MCF 10A (cell line): ENCODE measurements at regions not wholly inside any gene's neighbourhood (a gene's known extent, or its start where the extent isn't known, plus 50 kb on each side); places are given as distances from the start of the nearest gene placed in this dataset.
"Not testable (repeated sequence)": the region's sequence is repeated elsewhere in the genome, so short reads cannot be mapped to it uniquely, and the experiment has no call there.

Experiments used
- BruUV-seq: library from RNA; stranded (reverse); fragments of 400-500 nt; replicated peaks from 2 replicates; lab custom pipeline; 2021; lab: Mats Ljungman, UMichigan
- CTCF ChIA-PET: fragments of 300-600 bp; sonication (Branson Sonifier 250); formaldehyde crosslinking; extraction: SDS; loops from one replicate; lab custom pipeline; 2021; ENCODE audit warnings: antibody characterized with exemption, inconsistent platforms; lab: Yijun Ruan, JAX
- POLR2A ChIA-PET: fragments of 300-600, 350-650 bp; sonication (Branson Sonifier 250); formaldehyde crosslinking; extraction: SDS; loops from one replicate; lab custom pipeline; 2020; ENCODE audit warnings: antibody characterized with exemption, inconsistent platforms; lab: Yijun Ruan, JAX
- DNase-seq: peaks from one replicate; pipeline ENCODE4 v3.0.0-alpha.2; 2018; ENCODE audit not compliant: unreplicated experiment
- H3K27ac Mint-ChIP-seq: one replicate; pipeline ENCODE4 v1.8.0; 2022; ENCODE audit warnings: mild to moderate bottlenecking, low read depth, mixed read lengths; ENCODE audit not compliant: unreplicated experiment
- H3K27me3 Mint-ChIP-seq: one replicate; pipeline ENCODE4 v1.8.0; 2022; ENCODE audit warnings: mixed read lengths; ENCODE audit not compliant: insufficient read depth, unreplicated experiment
- H3K36me3 Mint-ChIP-seq: one replicate; pipeline ENCODE4 v1.8.0; 2022; ENCODE audit warnings: mild to moderate bottlenecking, moderate library complexity, mixed read lengths; ENCODE audit not compliant: insufficient read depth, unreplicated experiment
- H3K4me1 Mint-ChIP-seq: one replicate; pipeline ENCODE4 v1.8.0; 2022; ENCODE audit warnings: mixed read lengths; ENCODE audit not compliant: insufficient read depth, unreplicated experiment
- H3K4me3 Mint-ChIP-seq: one replicate; pipeline ENCODE4 v1.8.0; 2022; ENCODE audit warnings: mild to moderate bottlenecking, moderate library complexity, mixed read lengths; ENCODE audit not compliant: unreplicated experiment
- H3K9me3 Mint-ChIP-seq: one replicate; pipeline ENCODE4 v1.8.0; 2022; ENCODE audit warnings: mixed read lengths; ENCODE audit not compliant: unreplicated experiment
- intact Hi-C: fragments of 100-400 bp; cut with micrococcal nuclease; formaldehyde crosslinking; loops from 2 replicates; pipeline ENCODE4 v1.14.1; 2022
- TF ChIP-seq, protein P1 (sequence below): fragments of 200-600 bp; IDR thresholded peaks from one replicate; pipeline ENCODE4 v1.8.0; 2022; ENCODE audit warnings: antibody characterized with exemption, mild to moderate bottlenecking; ENCODE audit not compliant: unreplicated experiment

DNA sequence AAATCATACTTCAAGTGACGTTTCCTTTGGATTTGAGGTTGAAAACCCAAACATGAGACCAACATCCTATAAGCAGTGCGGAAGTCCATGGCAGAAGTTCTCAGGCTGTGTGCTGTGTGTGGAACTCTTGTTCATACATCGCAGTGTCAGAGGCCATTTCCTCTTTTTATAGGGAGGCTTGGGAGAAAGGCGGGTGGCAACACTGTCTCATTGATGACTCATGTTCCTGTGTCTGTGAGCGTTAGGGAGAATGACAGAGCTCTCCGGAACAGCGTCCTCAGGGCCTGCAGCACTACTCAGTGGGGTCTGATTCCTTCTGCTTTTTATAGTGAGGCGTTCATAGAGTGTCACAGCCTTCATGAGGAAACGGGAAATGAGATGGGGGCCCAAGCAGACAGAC, 98.8 kb upstream of the BASP1 start:
- peak; percentile 87 for DNase-seq
- intact Hi-C loops: no loop called here
- Mint-ChIP-seq H3K27me3 (no peaks in the 10 kb centered on the region), H3K9me3 (no peaks in the 10 kb centered on the region), H3K4me3 (peak overlapping the region; percentile 28), H3K36me3 (no peaks in the 10 kb centered on the region), H3K4me1 (peaks cover 11% of the 10 kb centered on the region), H3K27ac (peak overlapping the region; percentile 86)
- ChIA-PET CTCF (interaction anchor here (0.8 to 1.3 kb wide), 2 partner anchors 8 to 13 kb away, joined by 3 to 5 read pairs; no protein-coding TSS in a partner anchor), POLR2A (interaction anchor here (0.6 to 0.7 kb wide), 3 partner anchors 9 to 368 kb away, joined by 4 read pairs; no protein-coding TSS in a partner anchor)
- BruUV-seq: no TSS peak
- TF ChIP-seq, protein P1, sequence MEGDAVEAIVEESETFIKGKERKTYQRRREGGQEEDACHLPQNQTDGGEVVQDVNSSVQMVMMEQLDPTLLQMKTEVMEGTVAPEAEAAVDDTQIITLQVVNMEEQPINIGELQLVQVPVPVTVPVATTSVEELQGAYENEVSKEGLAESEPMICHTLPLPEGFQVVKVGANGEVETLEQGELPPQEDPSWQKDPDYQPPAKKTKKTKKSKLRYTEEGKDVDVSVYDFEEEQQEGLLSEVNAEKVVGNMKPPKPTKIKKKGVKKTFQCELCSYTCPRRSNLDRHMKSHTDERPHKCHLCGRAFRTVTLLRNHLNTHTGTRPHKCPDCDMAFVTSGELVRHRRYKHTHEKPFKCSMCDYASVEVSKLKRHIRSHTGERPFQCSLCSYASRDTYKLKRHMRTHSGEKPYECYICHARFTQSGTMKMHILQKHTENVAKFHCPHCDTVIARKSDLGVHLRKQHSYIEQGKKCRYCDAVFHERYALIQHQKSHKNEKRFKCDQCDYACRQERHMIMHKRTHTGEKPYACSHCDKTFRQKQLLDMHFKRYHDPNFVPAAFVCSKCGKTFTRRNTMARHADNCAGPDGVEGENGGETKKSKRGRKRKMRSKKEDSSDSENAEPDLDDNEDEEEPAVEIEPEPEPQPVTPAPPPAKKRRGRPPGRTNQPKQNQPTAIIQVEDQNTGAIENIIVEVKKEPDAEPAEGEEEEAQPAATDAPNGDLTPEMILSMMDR: no peak

DNA sequence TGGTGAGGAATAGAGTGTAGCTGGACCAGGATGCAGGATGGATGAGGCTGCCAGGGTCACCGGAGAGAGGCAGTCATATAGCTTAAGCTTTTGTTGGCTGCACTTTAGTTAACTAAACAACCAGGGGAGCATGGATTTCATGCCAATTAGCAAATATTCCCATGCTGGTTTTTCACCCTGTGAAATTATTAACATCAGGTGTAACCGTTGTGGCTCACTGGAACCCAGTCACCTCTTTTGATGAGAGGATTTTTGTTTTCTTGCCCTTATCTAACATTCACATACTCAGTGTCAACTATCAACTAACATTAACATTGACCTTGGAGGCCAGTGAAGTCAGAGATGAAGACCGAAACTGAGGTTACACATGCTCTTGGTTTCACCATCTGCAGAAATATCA, 97.2 kb upstream of the BASP1 start:
- no peak overlapping the region for H3K27ac Mint-ChIP-seq
- CTCF ChIA-PET: interaction anchor here (1.2 kb wide), 1 partner anchor 11 kb away, joined by 5 read pairs; no protein-coding TSS in a partner anchor
- POLR2A ChIA-PET: no interaction called here

DNA sequence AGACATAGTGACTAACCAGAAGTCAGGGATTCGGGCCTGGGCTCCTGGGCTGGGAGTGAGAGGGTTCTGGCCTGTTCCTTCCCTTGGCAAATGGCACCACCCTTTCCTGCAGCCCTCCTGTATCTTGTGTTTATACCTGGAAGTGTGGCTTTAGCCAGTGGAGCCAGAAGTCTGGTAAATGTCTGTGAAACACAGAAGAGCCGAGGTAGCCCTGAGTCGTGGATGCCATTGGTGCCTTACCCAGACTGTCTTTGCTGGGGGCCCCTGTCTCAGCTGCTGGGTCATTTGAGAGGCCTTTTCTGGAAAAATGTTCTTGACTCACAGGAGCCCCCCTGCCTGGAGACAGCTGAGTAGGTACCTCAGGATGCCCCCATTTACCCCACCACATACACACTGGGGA, 95.7 kb upstream of the BASP1 start:
- no TSS peak for BruUV-seq

More for the DNA sequence above, 97.2 kb upstream of the BASP1 start:
- DNase-seq: no peak
- Mint-ChIP-seq H3K4me3 (no peak overlapping the region), H3K9me3 (no peaks in the 10 kb centered on the region), H3K27me3 (no peaks in the 10 kb centered on the region), H3K36me3 (no peaks in the 10 kb centered on the region), H3K4me1 (peaks cover 24% of the 10 kb centered on the region)
- TF ChIP-seq, protein P1: no peak
- intact Hi-C loops: no loop called here
- BruUV-seq: no TSS peak

DNA sequence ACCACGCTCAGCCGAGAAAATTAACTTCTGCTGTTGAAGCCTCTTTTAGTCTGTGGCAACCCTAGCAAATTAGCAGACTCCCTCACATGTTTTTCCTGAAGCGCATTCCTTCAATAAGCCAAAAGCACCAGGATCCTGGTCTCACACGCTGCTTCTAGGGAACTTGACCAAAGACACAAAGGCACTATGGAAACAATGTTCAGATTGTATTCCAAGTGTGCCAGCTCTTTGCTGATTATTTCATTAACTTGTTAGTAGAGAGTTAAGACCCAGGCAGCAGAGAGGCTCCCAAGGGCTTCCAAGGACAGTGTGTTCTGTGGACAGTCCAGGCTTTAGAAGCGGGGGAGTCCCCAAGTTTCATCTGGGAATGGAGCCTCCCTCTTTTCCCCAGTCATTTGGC, 94.4 kb upstream of the BASP1 start:
- intact Hi-C loops: no loop called here
- Mint-ChIP-seq H3K27me3 (no peaks in the 10 kb centered on the region), H3K27ac (no peak overlapping the region), H3K4me1 (peaks cover 35% of the 10 kb centered on the region), H3K4me3 (no peak overlapping the region), H3K36me3 (no peaks in the 10 kb centered on the region), H3K9me3 (no peaks in the 10 kb centered on the region)
- TF ChIP-seq, protein P1: no peak
- CTCF ChIA-PET: no interaction called here
- BruUV-seq: no TSS peak
- POLR2A ChIA-PET: no interaction called here
- no peak for DNase-seq

More for the DNA sequence above, 95.7 kb upstream of the BASP1 start:
- no peak for DNase-seq
- Mint-ChIP-seq H3K4me1 (peaks cover 24% of the 10 kb centered on the region), H3K9me3 (no peaks in the 10 kb centered on the region), H3K4me3 (no peak overlapping the region), H3K36me3 (no peaks in the 10 kb centered on the region), H3K27ac (no peak overlapping the region), H3K27me3 (no peaks in the 10 kb centered on the region)
- ChIA-PET CTCF (no interaction called here), POLR2A (no interaction called here)
- intact Hi-C loops: no loop called here
- TF ChIP-seq, protein P1: no peak

DNA sequence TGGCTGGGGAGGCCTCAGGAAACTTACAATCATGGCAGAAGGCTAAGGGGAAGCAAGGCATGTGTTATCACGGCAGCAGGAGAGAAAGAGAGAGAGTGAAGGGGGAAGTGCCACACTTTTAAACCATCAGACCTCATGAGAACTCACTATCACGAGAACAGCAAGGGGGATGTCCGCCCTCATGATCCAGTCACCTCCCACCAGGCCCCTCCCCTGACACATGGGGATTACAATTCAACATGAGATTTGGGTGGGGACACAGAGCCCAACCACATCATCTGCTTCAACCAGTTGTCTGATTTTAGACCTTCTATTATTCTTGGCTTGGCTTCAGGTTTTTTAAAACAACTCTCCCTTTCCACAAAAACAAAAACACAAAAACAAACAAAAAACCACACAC, 93.7 kb upstream of the BASP1 start:
- H3K4me1 Mint-ChIP-seq: peaks cover 32% of the 10 kb centered on the region
- BruUV-seq, H3K9me3 Mint-ChIP-seq, H3K27ac Mint-ChIP-seq, H3K36me3 Mint-ChIP-seq, intact Hi-C loops, H3K4me3 Mint-ChIP-seq, H3K27me3 Mint-ChIP-seq, DNase-seq: not testable (repeated sequence)
- CTCF ChIA-PET: interaction anchor here (0.6 kb wide), 1 partner anchor 47 kb away, joined by 3 read pairs; no protein-coding TSS in a partner anchor
- POLR2A ChIA-PET: interaction anchor here (0.7 kb wide), 1 partner anchor 658 kb away, joined by 3 read pairs; the partner anchor contains the start of gene ZNF622
